NCI-H345 treated with DMSO at 0.1 percent for 48 hours (cell line): ENCODE measurements at regions not wholly inside any gene's neighbourhood (a gene's known extent, or its start where the extent isn't known, plus 50 kb on each side); places are given as distances from the start of the nearest gene placed in this dataset.

ENCODE experiments used
- DNase-seq: peaks from one replicate; lab custom pipeline; 2025; ENCODE audit not compliant: unreplicated experiment; lab: John Stamatoyannopoulos, UW

- DNase-seq: no peak
Measured at GRCh38 chr1:168782559-168783116, 53.6 kb upstream of the DPT start.

- no peak for DNase-seq
Measured at GRCh38 chr1:168783458-168784210, 54.6 kb upstream of the DPT start.

GRCh38 chr1:168786476-168787330 lies 57.7 kb upstream of the DPT start:
- no peak for DNase-seq

- DNase-seq: no peak
Measured at GRCh38 chr1:168788258-168788657, 59.3 kb upstream of the DPT start.

GRCh38 chr1:168789501-168789900 lies 60.5 kb upstream of the DPT start:
- no peak for DNase-seq

- no peak for DNase-seq
Measured at GRCh38 chr1:168792142-168792541, 63.1 kb upstream of the DPT start.

GRCh38 chr1:168792592-168793125 lies 63.7 kb upstream of the DPT start:
- no peak for DNase-seq

- no peak for DNase-seq
Measured at GRCh38 chr1:168794057-168794456, 65.1 kb upstream of the DPT start.

- DNase-seq: no peak
Measured at GRCh38 chr1:168795681-168796080, 66.7 kb upstream of the DPT start.

GRCh38 chr1:168799927-168800605 lies 71.1 kb upstream of the DPT start:
- no peak for DNase-seq

GRCh38 chr1:168801032-168801745 lies 72.2 kb upstream of the DPT start:
- DNase-seq: no peak

GRCh38 chr1:168803806-168804510 lies 75.0 kb upstream of the DPT start:
- DNase-seq: no peak

- no peak for DNase-seq
Measured at GRCh38 chr1:168806952-168807351, 77.9 kb upstream of the DPT start.

GRCh38 chr1:168811176-168811575 lies 82.2 kb upstream of the DPT start:
- DNase-seq: no peak

GRCh38 chr1:168819668-168820067 lies 90.7 kb upstream of the DPT start:
- DNase-seq: no peak

- no peak for DNase-seq
Measured at GRCh38 chr1:168821434-168821833, 92.4 kb upstream of the DPT start.

- no peak for DNase-seq
Measured at GRCh38 chr1:168822911-168823310, 93.9 kb upstream of the DPT start.

- DNase-seq: no peak
Measured at GRCh38 chr1:168823988-168824387, 95.0 kb upstream of the DPT start.

- no peak for DNase-seq
Measured at GRCh38 chr1:168824418-168825065, 95.5 kb upstream of the DPT start.
